GM21576 (cell line): ENCODE measurements at regions not wholly inside any gene's neighbourhood (a gene's known extent, or its start where the extent isn't known, plus 50 kb on each side); places are given as distances from the start of the nearest gene placed in this dataset.

Experiments used
- ATAC-seq: cut with Tn5 transposase; IDR thresholded peaks from one replicate; pipeline ENCODE4 v1.9.1; 2021; ENCODE audit warnings: mild to moderate bottlenecking, moderate library complexity; ENCODE audit not compliant: unreplicated experiment

- no peak for ATAC-seq
Observed at GRCh38 chr1:43065616-43066399, 106.3 kb downstream of the EBNA1BP2 start.

- ATAC-seq: no peak
Observed at GRCh38 chr1:43065191-43065590, 106.5 kb upstream of the SLC2A1 start.

- ATAC-seq: no peak
Observed at GRCh38 chr1:43063394-43064219, 104.9 kb upstream of the SLC2A1 start.

GRCh38 chr1:43062527-43063095 lies 103.9 kb upstream of the SLC2A1 start:
- no peak for ATAC-seq

- ATAC-seq: no peak
Observed at GRCh38 chr1:43061757-43062156, 103.1 kb upstream of the SLC2A1 start.

GRCh38 chr1:43059640-43060574 lies 101.2 kb upstream of the SLC2A1 start:
- ATAC-seq: no peak

- no peak for ATAC-seq
Observed at GRCh38 chr1:43058545-43059360, 100.1 kb upstream of the SLC2A1 start.

- ATAC-seq: no peak
Observed at GRCh38 chr1:43058056-43058455, 99.4 kb upstream of the SLC2A1 start.

- ATAC-seq: no peak
Observed at GRCh38 chr1:43057567-43057966, 98.9 kb upstream of the SLC2A1 start.

- no peak for ATAC-seq
Observed at GRCh38 chr1:43056981-43057391, 98.3 kb upstream of the SLC2A1 start.

GRCh38 chr1:43056460-43056859 lies 97.8 kb upstream of the SLC2A1 start:
- no peak for ATAC-seq

- ATAC-seq: no peak
Observed at GRCh38 chr1:43054961-43055360, 96.3 kb upstream of the SLC2A1 start.

GRCh38 chr1:43052786-43053439 lies 94.2 kb upstream of the SLC2A1 start:
- ATAC-seq: no peak

- ATAC-seq: no peak
Observed at GRCh38 chr1:43052322-43052721, 93.7 kb upstream of the SLC2A1 start.

GRCh38 chr1:43049481-43049880 lies 90.8 kb upstream of the SLC2A1 start:
- no peak for ATAC-seq

GRCh38 chr1:43048601-43049011 lies 89.9 kb upstream of the SLC2A1 start:
- ATAC-seq: no peak

GRCh38 chr1:43047135-43047534 lies 88.5 kb upstream of the SLC2A1 start:
- ATAC-seq: no peak

- no peak for ATAC-seq
Observed at GRCh38 chr1:43044572-43045361, 86.1 kb upstream of the SLC2A1 start.

GRCh38 chr1:43043695-43044094 lies 85.0 kb upstream of the SLC2A1 start:
- ATAC-seq: no peak
